Left lung (tissue), 4 donors: ENCODE measurements at regions not wholly inside any gene's neighbourhood (a gene's known extent, or its start where the extent isn't known, plus 50 kb on each side); places are given as distances from the start of the nearest gene placed in this dataset.

ENCODE experiments used
- ATAC-seq: fragments of 200-7000 bp; cut with Tn5 transposase; one replicate; pipeline ENCODE4 v1.9.1; 2020; ENCODE audit warnings: moderate library complexity
- DNase-seq, 4 donors: peaks; one replicate each; pipeline ENCODE4 v3.0.0-alpha.2; 2013 to 2020
- H3K27ac ChIP-seq, 2 donors: fragments of 200-600 bp; sonication (generic) in 1 of 2; one replicate each; pipeline versions ENCODE4 v1.5.0 to v1.8.0; 2020 to 2021
- H3K27me3 ChIP-seq, 2 donors: fragments of 200-600 bp; sonication (generic) in 1 of 2; one replicate each; pipeline versions ENCODE4 v1.5.0 to v1.8.0; 2020 to 2021
- H3K36me3 ChIP-seq, 2 donors: fragments of 200-600 bp; sonication (generic) in 1 of 2; one replicate each; pipeline versions ENCODE4 v1.5.0 to v1.8.0; 2020 to 2021
- H3K4me1 ChIP-seq, 2 donors: fragments of 200-600 bp; one replicate each; pipeline ENCODE4 v1.8.0; 2021
- H3K4me3 ChIP-seq, 2 donors: fragments of 200-600 bp; sonication (generic) in 1 of 2; one replicate each; pipeline versions ENCODE4 v1.5.0 to v1.8.0; 2020 to 2021; ENCODE audit warnings: mild to moderate bottlenecking in 1 of 2
- H3K9me3 ChIP-seq, 2 donors: fragments of 200-600 bp; sonication (generic) in 1 of 2; one replicate each; pipeline versions ENCODE4 v1.5.0 to v1.8.0; 2020 to 2021
- intact Hi-C, 2 donors: fragments of 100-400 bp; cut with DNase I; formaldehyde crosslinking; loops; one replicate each; pipeline versions ENCODE4 v1.11.2 to v1.14.2; 2022
- TF ChIP-seq, protein P1 (sequence below), 2 donors: fragments of 200-600 bp; sonication (generic) in 1 of 2; IDR thresholded peaks; one replicate each; pipeline versions ENCODE4 v1.5.0 to v1.8.0; 2021; ENCODE audit warnings: antibody characterized with exemption in 2 of 2
- donor health status: DM: no; HTN: yes; CAD: no.
- donor health status: DM: no; HTN: no; CAD: no.

- H3K9me3 ChIP-seq, result peaks cover 0 to 4% of the 10 kb centered on the region in 2 donors
- DNase-seq (no peak), ATAC-seq (no peak)
- H3K27ac ChIP-seq, result no peak overlapping the region
- no peaks in the 10 kb centered on the region for H3K27me3 ChIP-seq
- intact Hi-C loops, result no loop called here
- TF ChIP-seq, protein P1, sequence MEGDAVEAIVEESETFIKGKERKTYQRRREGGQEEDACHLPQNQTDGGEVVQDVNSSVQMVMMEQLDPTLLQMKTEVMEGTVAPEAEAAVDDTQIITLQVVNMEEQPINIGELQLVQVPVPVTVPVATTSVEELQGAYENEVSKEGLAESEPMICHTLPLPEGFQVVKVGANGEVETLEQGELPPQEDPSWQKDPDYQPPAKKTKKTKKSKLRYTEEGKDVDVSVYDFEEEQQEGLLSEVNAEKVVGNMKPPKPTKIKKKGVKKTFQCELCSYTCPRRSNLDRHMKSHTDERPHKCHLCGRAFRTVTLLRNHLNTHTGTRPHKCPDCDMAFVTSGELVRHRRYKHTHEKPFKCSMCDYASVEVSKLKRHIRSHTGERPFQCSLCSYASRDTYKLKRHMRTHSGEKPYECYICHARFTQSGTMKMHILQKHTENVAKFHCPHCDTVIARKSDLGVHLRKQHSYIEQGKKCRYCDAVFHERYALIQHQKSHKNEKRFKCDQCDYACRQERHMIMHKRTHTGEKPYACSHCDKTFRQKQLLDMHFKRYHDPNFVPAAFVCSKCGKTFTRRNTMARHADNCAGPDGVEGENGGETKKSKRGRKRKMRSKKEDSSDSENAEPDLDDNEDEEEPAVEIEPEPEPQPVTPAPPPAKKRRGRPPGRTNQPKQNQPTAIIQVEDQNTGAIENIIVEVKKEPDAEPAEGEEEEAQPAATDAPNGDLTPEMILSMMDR (IDR thresholded peaks at IDR 0.05), result no peak
- no peaks in the 10 kb centered on the region for H3K36me3 ChIP-seq
- no peaks in the 10 kb centered on the region for H3K4me1 ChIP-seq
- H3K4me3 ChIP-seq, result no peak overlapping the region
These were observed 50.4 kb upstream of the RGMB start for GRCh38 chr5:98723061-98723460.
